SK-N-SH (cell line): ENCODE measurements at regions not wholly inside any gene's neighbourhood (a gene's known extent, or its start where the extent isn't known, plus 50 kb on each side); places are given as distances from the start of the nearest gene placed in this dataset.

Source experiments
- CTCF ChIA-PET: fragments of 300-600, 350-600 bp; formaldehyde crosslinking; extraction: SDS; loops from one replicate; lab custom pipeline; 2021; lab: Yijun Ruan, JAX
- POLR2A ChIA-PET: fragments of 350-600 bp; sonication (Branson Sonifier 250); formaldehyde crosslinking; extraction: SDS; loops from one replicate; lab custom pipeline; 2020; ENCODE audit warnings: antibody characterized with exemption, inconsistent platforms; lab: Yijun Ruan, JAX
- DNase-seq: peaks from one replicate; pipeline ENCODE4 v3.0.0; 2012
- H2AFZ ChIP-seq: fragments of 200-600 bp; sonication (generic); 2 replicates; pipeline ENCODE4 v1.8.1; 2016; ENCODE audit warnings: antibody characterized with exemption, mild to moderate bottlenecking, low read depth
- H3F3A ChIP-seq: fragments of 200-600 bp; sonication (generic); replicated peaks from 2 replicates; pipeline ENCODE3; 2016; ENCODE audit warnings: antibody characterized with exemption, mild to moderate bottlenecking; ENCODE audit not compliant: insufficient read depth
- H3K27ac ChIP-seq, 2 experiments: fragments of 200-500 bp in 1 of 2; fragments of 200-600 bp in 1 of 2; sonication (Bioruptor generic) in 1 of 2; sonication (generic), shearing (Covaris generic) in 1 of 2; 2 replicates each; pipeline versions ENCODE4 v1.5.1 to v1.6.1; 2014 to 2016; ENCODE audit warnings: low read depth in 2 of 2, inconsistent platforms in 1 of 2, low read length in 1 of 2, mild to moderate bottlenecking in 1 of 2, mixed read lengths in 1 of 2
- H3K27me3 ChIP-seq: fragments of 200-600 bp; sonication (generic), shearing (Covaris generic); 2 replicates; pipeline ENCODE4 v1.6.1; 2016; ENCODE audit warnings: mixed run types; ENCODE audit not compliant: insufficient read depth
- H3K36me3 ChIP-seq, 2 experiments: fragments of 200-500 bp in 1 of 2; fragments of 200-600 bp in 1 of 2; sonication (Bioruptor generic) in 1 of 2; sonication (generic) in 1 of 2; replicated peaks in 1 of 2; 2 replicates each; pipeline versions ENCODE3 to v1.5.1; 2014 to 2016; ENCODE audit warnings: low read length in 1 of 2, mild to moderate bottlenecking in 1 of 2; ENCODE audit not compliant: insufficient read depth in 2 of 2, control insufficient read depth in 1 of 2
- H3K4me1 ChIP-seq, 2 experiments: fragments of 200-500 bp in 1 of 2; fragments of 200-600 bp in 1 of 2; sonication (Bioruptor generic) in 1 of 2; sonication (generic), shearing (Covaris generic) in 1 of 2; 2 replicates each; pipeline versions ENCODE4 v1.5.1 to v1.6.1; 2014 to 2016; ENCODE audit warnings: low read depth in 1 of 2, low read length in 1 of 2, mixed run types in 1 of 2; ENCODE audit not compliant: insufficient read depth in 2 of 2, control insufficient read depth in 1 of 2
- H3K4me2 ChIP-seq: fragments of 200-600 bp; sonication (generic), shearing (Covaris generic); 2 replicates; pipeline ENCODE4 v1.6.1; 2017; ENCODE audit warnings: mixed run types
- H3K4me3 ChIP-seq, 2 experiments: fragments of 200-500 bp in 1 of 2; fragments of 200-600 bp in 1 of 2; sonication (Bioruptor generic) in 1 of 2; sonication (generic), shearing (Covaris generic) in 1 of 2; 2 replicates each; pipeline versions ENCODE4 v1.5.1 to v1.8.1; 2014 to 2016; ENCODE audit warnings: low read depth in 2 of 2, inconsistent platforms in 1 of 2, low read length in 1 of 2, mild to moderate bottlenecking in 1 of 2, mixed read lengths in 1 of 2, moderate library complexity in 1 of 2
- H3K79me2 ChIP-seq: fragments of 200-600 bp; sonication (generic); 2 replicates; pipeline ENCODE4 v1.8.1; 2017; ENCODE audit warnings: mild to moderate bottlenecking; ENCODE audit not compliant: insufficient read depth
- H3K9ac ChIP-seq: fragments of 200-600 bp; sonication (generic); 2 replicates; pipeline ENCODE4 v1.6.1; 2017; ENCODE audit warnings: mixed run types
- H3K9me2 ChIP-seq: fragments of 200-600 bp; sonication (generic); 2 replicates; pipeline ENCODE4 v1.6.1; 2017; ENCODE audit warnings: mixed run types
- H3K9me3 ChIP-seq: fragments of 200-600 bp; sonication (generic); 2 replicates; pipeline ENCODE4 v1.6.1; 2017; ENCODE audit warnings: mixed run types, mild to moderate bottlenecking, moderate library complexity
- H4K20me1 ChIP-seq: fragments of 200-600 bp; sonication (generic); 2 replicates; pipeline ENCODE4 v1.6.1; 2017; ENCODE audit warnings: mild to moderate bottlenecking, mixed run types; ENCODE audit not compliant: insufficient read depth
- CHD2 ChIP-seq: fragments of 150-350 bp; IDR thresholded peaks from 2 replicates; pipeline ENCODE4 v1.6.1; 2018; ENCODE audit warnings: low read length; ENCODE audit not compliant: partially characterized antibody
- EP300 ChIP-seq, 2 experiments: IDR thresholded peaks; 2 replicates each; pipeline versions ENCODE4 v1.4.0 to v1.6.1; 2012; ENCODE audit warnings: borderline replicate concordance in 1 of 2, low read depth in 1 of 2, low read length in 1 of 2
- EZH2phosphoT487 ChIP-seq: fragments of 200-600 bp; sonication (generic); IDR thresholded peaks from 2 replicates; pipeline ENCODE4 v1.6.1; 2017; ENCODE audit warnings: low read depth, mixed run types, mild to moderate bottlenecking, antibody characterized with exemption, moderate library complexity, borderline replicate concordance
- FOXJ3 ChIP-seq: sonication (generic); formaldehyde crosslinking; IDR thresholded peaks from 2 replicates; pipeline ENCODE4 v1.5.1; 2020; ENCODE audit warnings: mild to moderate bottlenecking, missing genetic modification reagents
- FOXM1 ChIP-seq: IDR thresholded peaks from 2 replicates; pipeline ENCODE4 v1.4.0; 2012; ENCODE audit warnings: low read depth, mild to moderate bottlenecking
- MEF2A ChIP-seq: IDR thresholded peaks from 2 replicates; pipeline ENCODE4 v1.4.0; 2012; ENCODE audit warnings: low read depth, borderline replicate concordance
- MXI1 ChIP-seq: IDR thresholded peaks from 2 replicates; pipeline ENCODE4 v1.6.1; 2012; ENCODE audit warnings: mild to moderate bottlenecking, low read depth, low read length, improper control_type of control experiment
- RCOR1 ChIP-seq: fragments of 150-350 bp; IDR thresholded peaks from 2 replicates; pipeline ENCODE4 v1.6.1; 2017; ENCODE audit warnings: antibody characterized with exemption, low read length
- RXRA ChIP-seq: IDR thresholded peaks from 2 replicates; pipeline ENCODE4 v1.4.0; 2012; ENCODE audit warnings: low read depth, mild to moderate bottlenecking, borderline replicate concordance
- SMC3 ChIP-seq: IDR thresholded peaks from 2 replicates; pipeline ENCODE4 v1.6.1; 2012; ENCODE audit warnings: low read depth, low read length, improper control_type of control experiment
- TAF1 ChIP-seq: IDR thresholded peaks from 2 replicates; pipeline ENCODE4 v1.6.1; 2012; ENCODE audit warnings: low read depth, mild to moderate bottlenecking, low read length, moderate library complexity, borderline replicate concordance
- TEAD4 ChIP-seq: IDR thresholded peaks from 2 replicates; pipeline ENCODE4 v1.4.0; 2012; ENCODE audit warnings: mild to moderate bottlenecking, borderline replicate concordance; ENCODE audit not compliant: insufficient read depth
- WGBS: methylation state at CpG from one replicate; pipeline ENCODE4 v1.1.6; 2017; ENCODE audit warnings: low lambda C conversion rate; 5-methylcytosine and 5-hydroxymethylcytosine counted together
- TF ChIP-seq, protein P1 (sequence below): IDR thresholded peaks from 2 replicates; pipeline ENCODE4; 2012
- TF ChIP-seq, protein P2 (sequence below): fragments of 200-600 bp; sonication (generic); IDR thresholded peaks from 2 replicates; pipeline ENCODE4 v1.6.1; 2017; ENCODE audit warnings: antibody characterized with exemption, mild to moderate bottlenecking, moderate library complexity
- TF ChIP-seq, protein P3 (sequence below): IDR thresholded peaks from 2 replicates; pipeline ENCODE4 v1.4.0; 2012; ENCODE audit warnings: low read depth, borderline replicate concordance
- TF ChIP-seq, protein P4 (sequence below): IDR thresholded peaks from 2 replicates; pipeline ENCODE4 v1.6.1; 2012; ENCODE audit warnings: mild to moderate bottlenecking, low read depth, low read length, moderate library complexity
- TF ChIP-seq, protein P5 (sequence below): IDR thresholded peaks from 2 replicates; pipeline ENCODE4 v1.4.0; 2012; ENCODE audit warnings: low read depth
- TF ChIP-seq, protein P6 (sequence below): fragments of 150-350 bp; IDR thresholded peaks from 2 replicates; pipeline ENCODE4 v1.6.1; 2016; ENCODE audit warnings: mild to moderate bottlenecking, low read depth, low read length

DNA sequence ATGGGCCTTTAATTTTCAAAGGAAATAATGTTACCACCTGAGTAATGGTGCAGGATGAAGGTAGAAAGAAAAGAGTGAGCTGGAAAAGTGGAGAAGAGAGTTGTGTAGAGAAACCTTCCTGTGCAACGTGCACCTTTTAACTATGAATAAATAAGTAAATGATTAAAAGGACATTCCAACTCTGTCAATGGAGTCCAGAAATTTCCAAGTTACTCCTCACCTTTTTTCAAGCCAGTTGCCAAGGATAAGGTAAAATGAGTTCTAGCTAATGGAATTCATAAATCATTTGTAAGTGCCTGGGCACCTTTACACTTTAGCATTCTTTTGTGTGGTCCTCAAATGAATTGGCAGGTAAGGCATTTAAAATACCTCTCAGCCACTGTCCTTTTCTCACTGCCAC, 549.4 kb upstream of the NRP1 start:
- Histone ChIP-seq H3K4me2 (no peak overlapping the region), H3K27ac (no peak overlapping the region), H3K9me3 (no peaks in the 10 kb centered on the region), H3K79me2 (no peaks in the 10 kb centered on the region), H3K36me3 (no peaks in the 10 kb centered on the region), H2AFZ (no peak overlapping the region), H3K4me1 (no peaks in the 10 kb centered on the region), H3K9me2 (no peaks in the 10 kb centered on the region), H4K20me1 (no peaks in the 10 kb centered on the region), H3K27me3 (no peaks in the 10 kb centered on the region), H3F3A (no peaks in the 10 kb centered on the region), H3K4me3 (no peak overlapping the region), H3K9ac (no peak overlapping the region)
- DNase-seq = no peak
- CTCF ChIA-PET = interaction anchor here (1.6 kb wide), 1 partner anchor 549 kb away, joined by 3 read pairs; the partner anchor contains the start of gene NRP1
- POLR2A ChIA-PET = no interaction called here
- WGBS = 73% methylated on average over 1 of the region's 1 CpG
- TF ChIP-seq RCOR1 (no peak), EZH2phosphoT487 (no peak), MXI1 (no peak), TEAD4 (no peak), EP300 (IDR thresholded peaks at IDR 0.05; ENCODE audit: borderline replicate concordance in 1 of 2, low read depth in 1 of 2, low read length in 1 of 2) (no peak), CHD2 (no peak), TAF1 (no peak), MEF2A (no peak), FOXM1 (no peak)
- TF ChIP-seq, protein P1, sequence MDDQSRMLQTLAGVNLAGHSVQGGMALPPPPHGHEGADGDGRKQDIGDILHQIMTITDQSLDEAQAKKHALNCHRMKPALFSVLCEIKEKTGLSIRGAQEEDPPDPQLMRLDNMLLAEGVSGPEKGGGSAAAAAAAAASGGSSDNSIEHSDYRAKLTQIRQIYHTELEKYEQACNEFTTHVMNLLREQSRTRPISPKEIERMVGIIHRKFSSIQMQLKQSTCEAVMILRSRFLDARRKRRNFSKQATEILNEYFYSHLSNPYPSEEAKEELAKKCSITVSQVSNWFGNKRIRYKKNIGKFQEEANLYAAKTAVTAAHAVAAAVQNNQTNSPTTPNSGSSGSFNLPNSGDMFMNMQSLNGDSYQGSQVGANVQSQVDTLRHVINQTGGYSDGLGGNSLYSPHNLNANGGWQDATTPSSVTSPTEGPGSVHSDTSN = no peak

DNA sequence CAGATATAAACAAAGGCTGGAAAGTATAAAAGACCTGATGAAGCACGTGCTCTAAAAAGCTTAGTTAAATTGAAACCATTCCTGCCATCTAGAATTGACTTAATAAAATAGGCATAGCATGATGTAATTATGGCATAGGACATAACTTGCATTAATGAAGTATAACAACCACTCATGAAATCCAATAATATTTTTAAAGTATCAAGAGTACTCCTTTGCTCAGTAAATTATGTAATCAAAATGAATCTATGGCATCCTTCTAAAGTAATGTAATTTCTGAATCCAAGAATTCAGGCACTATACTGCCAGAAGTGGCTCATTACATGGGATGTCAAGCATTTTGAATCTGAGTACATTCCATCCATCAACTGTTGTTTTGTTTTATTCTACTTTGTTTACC, 548.5 kb upstream of the NRP1 start:
- no peak overlapping the region for H3K27ac ChIP-seq
- no peaks in the 10 kb centered on the region for H3K4me1 ChIP-seq
- H3K9me3 ChIP-seq = no peaks in the 10 kb centered on the region
- H4K20me1 ChIP-seq = no peaks in the 10 kb centered on the region
- H3K36me3 ChIP-seq = no peaks in the 10 kb centered on the region
- H2AFZ ChIP-seq = no peak overlapping the region
- no peaks in the 10 kb centered on the region for H3K27me3 ChIP-seq
- no peaks in the 10 kb centered on the region for H3K79me2 ChIP-seq
- no peaks in the 10 kb centered on the region for H3F3A ChIP-seq
- CTCF ChIA-PET = no interaction called here
- POLR2A ChIA-PET = no interaction called here
- DNase-seq = no peak
- TF ChIP-seq, protein P2, sequence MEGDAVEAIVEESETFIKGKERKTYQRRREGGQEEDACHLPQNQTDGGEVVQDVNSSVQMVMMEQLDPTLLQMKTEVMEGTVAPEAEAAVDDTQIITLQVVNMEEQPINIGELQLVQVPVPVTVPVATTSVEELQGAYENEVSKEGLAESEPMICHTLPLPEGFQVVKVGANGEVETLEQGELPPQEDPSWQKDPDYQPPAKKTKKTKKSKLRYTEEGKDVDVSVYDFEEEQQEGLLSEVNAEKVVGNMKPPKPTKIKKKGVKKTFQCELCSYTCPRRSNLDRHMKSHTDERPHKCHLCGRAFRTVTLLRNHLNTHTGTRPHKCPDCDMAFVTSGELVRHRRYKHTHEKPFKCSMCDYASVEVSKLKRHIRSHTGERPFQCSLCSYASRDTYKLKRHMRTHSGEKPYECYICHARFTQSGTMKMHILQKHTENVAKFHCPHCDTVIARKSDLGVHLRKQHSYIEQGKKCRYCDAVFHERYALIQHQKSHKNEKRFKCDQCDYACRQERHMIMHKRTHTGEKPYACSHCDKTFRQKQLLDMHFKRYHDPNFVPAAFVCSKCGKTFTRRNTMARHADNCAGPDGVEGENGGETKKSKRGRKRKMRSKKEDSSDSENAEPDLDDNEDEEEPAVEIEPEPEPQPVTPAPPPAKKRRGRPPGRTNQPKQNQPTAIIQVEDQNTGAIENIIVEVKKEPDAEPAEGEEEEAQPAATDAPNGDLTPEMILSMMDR = no peak
- TF ChIP-seq, protein P3, sequence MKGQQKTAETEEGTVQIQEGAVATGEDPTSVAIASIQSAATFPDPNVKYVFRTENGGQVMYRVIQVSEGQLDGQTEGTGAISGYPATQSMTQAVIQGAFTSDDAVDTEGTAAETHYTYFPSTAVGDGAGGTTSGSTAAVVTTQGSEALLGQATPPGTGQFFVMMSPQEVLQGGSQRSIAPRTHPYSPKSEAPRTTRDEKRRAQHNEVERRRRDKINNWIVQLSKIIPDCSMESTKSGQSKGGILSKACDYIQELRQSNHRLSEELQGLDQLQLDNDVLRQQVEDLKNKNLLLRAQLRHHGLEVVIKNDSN = no peak
- TF ChIP-seq EP300 (IDR thresholded peaks at IDR 0.05; ENCODE audit: borderline replicate concordance in 1 of 2, low read depth in 1 of 2, low read length in 1 of 2) = no peak
- no peak for TF ChIP-seq EZH2phosphoT487
- TF ChIP-seq SMC3 = no peak
- TF ChIP-seq RCOR1 = no peak
- TF ChIP-seq, protein P4, sequence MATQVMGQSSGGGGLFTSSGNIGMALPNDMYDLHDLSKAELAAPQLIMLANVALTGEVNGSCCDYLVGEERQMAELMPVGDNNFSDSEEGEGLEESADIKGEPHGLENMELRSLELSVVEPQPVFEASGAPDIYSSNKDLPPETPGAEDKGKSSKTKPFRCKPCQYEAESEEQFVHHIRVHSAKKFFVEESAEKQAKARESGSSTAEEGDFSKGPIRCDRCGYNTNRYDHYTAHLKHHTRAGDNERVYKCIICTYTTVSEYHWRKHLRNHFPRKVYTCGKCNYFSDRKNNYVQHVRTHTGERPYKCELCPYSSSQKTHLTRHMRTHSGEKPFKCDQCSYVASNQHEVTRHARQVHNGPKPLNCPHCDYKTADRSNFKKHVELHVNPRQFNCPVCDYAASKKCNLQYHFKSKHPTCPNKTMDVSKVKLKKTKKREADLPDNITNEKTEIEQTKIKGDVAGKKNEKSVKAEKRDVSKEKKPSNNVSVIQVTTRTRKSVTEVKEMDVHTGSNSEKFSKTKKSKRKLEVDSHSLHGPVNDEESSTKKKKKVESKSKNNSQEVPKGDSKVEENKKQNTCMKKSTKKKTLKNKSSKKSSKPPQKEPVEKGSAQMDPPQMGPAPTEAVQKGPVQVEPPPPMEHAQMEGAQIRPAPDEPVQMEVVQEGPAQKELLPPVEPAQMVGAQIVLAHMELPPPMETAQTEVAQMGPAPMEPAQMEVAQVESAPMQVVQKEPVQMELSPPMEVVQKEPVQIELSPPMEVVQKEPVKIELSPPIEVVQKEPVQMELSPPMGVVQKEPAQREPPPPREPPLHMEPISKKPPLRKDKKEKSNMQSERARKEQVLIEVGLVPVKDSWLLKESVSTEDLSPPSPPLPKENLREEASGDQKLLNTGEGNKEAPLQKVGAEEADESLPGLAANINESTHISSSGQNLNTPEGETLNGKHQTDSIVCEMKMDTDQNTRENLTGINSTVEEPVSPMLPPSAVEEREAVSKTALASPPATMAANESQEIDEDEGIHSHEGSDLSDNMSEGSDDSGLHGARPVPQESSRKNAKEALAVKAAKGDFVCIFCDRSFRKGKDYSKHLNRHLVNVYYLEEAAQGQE = no peak
- no peak for TF ChIP-seq FOXJ3 (CRISPR knock-in tag)
- no peak for TF ChIP-seq RXRA
- TF ChIP-seq, protein P5, sequence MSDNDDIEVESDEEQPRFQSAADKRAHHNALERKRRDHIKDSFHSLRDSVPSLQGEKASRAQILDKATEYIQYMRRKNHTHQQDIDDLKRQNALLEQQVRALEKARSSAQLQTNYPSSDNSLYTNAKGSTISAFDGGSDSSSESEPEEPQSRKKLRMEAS = no peak
- TF ChIP-seq, protein P6, sequence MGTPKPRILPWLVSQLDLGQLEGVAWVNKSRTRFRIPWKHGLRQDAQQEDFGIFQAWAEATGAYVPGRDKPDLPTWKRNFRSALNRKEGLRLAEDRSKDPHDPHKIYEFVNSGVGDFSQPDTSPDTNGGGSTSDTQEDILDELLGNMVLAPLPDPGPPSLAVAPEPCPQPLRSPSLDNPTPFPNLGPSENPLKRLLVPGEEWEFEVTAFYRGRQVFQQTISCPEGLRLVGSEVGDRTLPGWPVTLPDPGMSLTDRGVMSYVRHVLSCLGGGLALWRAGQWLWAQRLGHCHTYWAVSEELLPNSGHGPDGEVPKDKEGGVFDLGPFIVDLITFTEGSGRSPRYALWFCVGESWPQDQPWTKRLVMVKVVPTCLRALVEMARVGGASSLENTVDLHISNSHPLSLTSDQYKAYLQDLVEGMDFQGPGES = no peak
- no peak for TF ChIP-seq TEAD4
- no peak overlapping the region for H3K9ac ChIP-seq
- H3K4me3 ChIP-seq = no peak overlapping the region
- WGBS = 15% methylated on average over 1 of the region's 1 CpG
- H3K9me2 ChIP-seq = no peaks in the 10 kb centered on the region
- no peak overlapping the region for H3K4me2 ChIP-seq
